ENCODE measurements at regions not wholly inside any gene's neighbourhood (a gene's known extent, or its start where the extent isn't known, plus 50 kb on each side); places are given as distances from the start of the nearest gene placed in this dataset.

- TF ChIP-seq ARNTL (CRISPR knock-in tag; IDR thresholded peaks at IDR 0.05; ENCODE audit: borderline replicate concordance, low read depth) = no peak
- no peak for TF ChIP-seq ZNF565 (CRISPR knock-in tag; conservative IDR thresholded peaks at IDR 0.05; ENCODE audit: low read depth)
Measured at GRCh38 chr1:195012995-195013394, 1595.2 kb downstream of the KCNT2 start.
